ENCODE measurements at regions not wholly inside any gene's neighbourhood (a gene's known extent, or its start where the extent isn't known, plus 50 kb on each side); places are given as distances from the start of the nearest gene placed in this dataset.

- H2BK120ac ChIP-seq (ENCODE audit: low read depth, low read length): no peak overlapping the region
- H2BK20ac ChIP-seq (ENCODE audit: low read depth, low read length): no peak overlapping the region
- no peak for TF ChIP-seq BHLHE40 (IDR thresholded peaks at IDR 0.05; ENCODE audit: low read depth, low read length)
- TF ChIP-seq RFX5 (IDR thresholded peaks at IDR 0.05; ENCODE audit: low read depth, low read length): no peak
- no peak overlapping the region for H3K18ac ChIP-seq (ENCODE audit: low read depth, low read length)
- H2AK9ac ChIP-seq (replicated peaks; ENCODE audit: low read depth, low read length, poor library complexity): no peak overlapping the region
- ATAC-seq (ENCODE audit: low read depth): no peak
- no peaks in the 10 kb centered on the region for H3K4me1 ChIP-seq (ENCODE audit: control insufficient read depth, insufficient read depth, low read length)
- no peaks in the 10 kb centered on the region for H3K9me1 ChIP-seq (ENCODE audit: insufficient read depth, low read length)
- no peak overlapping the region for H2AFZ ChIP-seq (replicated peaks; ENCODE audit: low read length, poor library complexity)
- dilution Hi-C loops (cut with HindIII; ENCODE audit: low sequenced_read_pairs, unreplicated experiment) (no loop called here), in situ Hi-C loops (cut with MboI; ENCODE audit: low sequenced_read_pairs) (no loop called here), intact Hi-C loops (cut with micrococcal nuclease) (no loop called here)
- H3K36me3 ChIP-seq (ENCODE audit: control insufficient read depth, insufficient read depth, low read length): no peaks in the 10 kb centered on the region
- no peak overlapping the region for H3K4me3 ChIP-seq (ENCODE audit: insufficient read depth, low read depth, low read length)
- no peak overlapping the region for H4K91ac ChIP-seq (ENCODE audit: insufficient read depth, low read depth, low read length)
- H3K27ac ChIP-seq (ENCODE audit: insufficient read depth, low read length): no peak overlapping the region
- H3K79me1 ChIP-seq (ENCODE audit: low read depth in 1 of 2, low read length in 2 of 2): no peaks in the 10 kb centered on the region
- no peak overlapping the region for H2BK15ac ChIP-seq (ENCODE audit: low read depth, low read length)
- no peak for DNase-seq
- 60% methylated on average over 3 of the region's 18 CpGs; no CpG with 5 or more reads in 1 of the 2 experiments for WGBS, 2 experiments (ENCODE audit: extremely low coverage in 2 of 2, insufficient read length in 1 of 2)
- no peak overlapping the region for H2AK5ac ChIP-seq (ENCODE audit: low read depth, low read length)
- H3K4me2 ChIP-seq (ENCODE audit: low read depth, low read length): no peak overlapping the region
- CTCF ChIA-PET: interaction anchor here (0.8 kb wide), 1 partner anchor 14 kb away, joined by 3 read pairs; no protein-coding TSS in a partner anchor
- BruUV-seq (replicated peaks): no TSS peak
- no peak overlapping the region for H3K23ac ChIP-seq (ENCODE audit: low read depth, low read length)
- H4K8ac ChIP-seq (ENCODE audit: low read depth in 2 of 2, low read length in 2 of 2): no peak overlapping the region
- no peak overlapping the region for H4K5ac ChIP-seq (ENCODE audit: low read depth, low read length)
- no peak overlapping the region for H3K9ac ChIP-seq (ENCODE audit: low read depth, low read length)
- no peaks in the 10 kb centered on the region for H4K20me1 ChIP-seq (ENCODE audit: insufficient read depth, low read length)
- POLR2A ChIA-PET (ENCODE audit: unreplicated experiment): no interaction called here
- H3K9me3 ChIP-seq (ENCODE audit: control insufficient read depth, insufficient read depth, low read length): 0 out of 2 replicates have a peak, but pooled peaks cover 2% of the 10 kb centered on the region
- no peak overlapping the region for H3K4ac ChIP-seq (ENCODE audit: low read depth, low read length)
- H3K27me3 ChIP-seq (ENCODE audit: control insufficient read depth, insufficient read depth, low read length): no peaks in the 10 kb centered on the region
- H3K56ac ChIP-seq (ENCODE audit: extremely low read depth, insufficient read depth, low read length): no peak overlapping the region
- H3K14ac ChIP-seq (replicated peaks; ENCODE audit: low read depth, low read length): no peak overlapping the region
- no peak overlapping the region for H2BK5ac ChIP-seq (ENCODE audit: low read depth, low read length, poor library complexity, severe bottlenecking)
Observed at GRCh38 chr12:13911756-13912554, 69.4 kb downstream of the GRIN2B start.

Measured in IMR-90 (cell line).